HEK293 (cell line): ENCODE measurements at regions not wholly inside any gene's neighbourhood (a gene's known extent, or its start where the extent isn't known, plus 50 kb on each side); places are given as distances from the start of the nearest gene placed in this dataset.

Experiments
- CTCF ChIA-PET: fragments of 350-600 bp; formaldehyde crosslinking; extraction: SDS; loops from one replicate; lab custom pipeline; 2021; ENCODE audit warnings: antibody characterized with exemption; lab: Yijun Ruan, JAX
- POLR2A ChIA-PET: fragments of 300-600 bp; formaldehyde crosslinking; extraction: SDS; loops from one replicate; lab custom pipeline; 2020; ENCODE audit warnings: antibody characterized with exemption, inconsistent platforms; lab: Yijun Ruan, JAX
- H3K27ac ChIP-seq: fragments of 200-500 bp; sonication (Bioruptor generic); 2 replicates; pipeline ENCODE4 v1.5.1; 2014; ENCODE audit warnings: low read depth, low read length, control low read depth, inconsistent platforms; ENCODE audit errors: extremely low read depth
- H3K36me3 ChIP-seq, 2 experiments: fragments of 200-500 bp in 1 of 2; sonication (Bioruptor generic) in 1 of 2; 1 replicate in 1 of 2; 2 replicates in 1 of 2; pipeline ENCODE4 v1.5.1; 2014 to 2017; ENCODE audit warnings: inconsistent platforms in 2 of 2, low read length in 2 of 2; ENCODE audit not compliant: control insufficient read depth in 2 of 2, insufficient read depth in 1 of 2
- H3K4me1 ChIP-seq: fragments of 200-500 bp; sonication (Bioruptor generic); 2 replicates; pipeline ENCODE4 v1.5.1; 2014; ENCODE audit warnings: mild to moderate bottlenecking, low read length, inconsistent platforms; ENCODE audit not compliant: control insufficient read depth, insufficient read depth
- H3K4me3 ChIP-seq: 2 replicates; pipeline ENCODE4 v1.5.1; 2011; ENCODE audit warnings: low read depth, mild to moderate bottlenecking, control low read depth, low read length, moderate library complexity
- H3K9me3 ChIP-seq: fragments of 200-500 bp; sonication (Bioruptor generic); 2 replicates; pipeline ENCODE4 v1.5.1; 2014; ENCODE audit warnings: low read depth, low read length, inconsistent platforms; ENCODE audit not compliant: control insufficient read depth, insufficient read depth
- KLF8 ChIP-seq: fragments of 450-650 bp; formaldehyde crosslinking; IDR thresholded peaks from 2 replicates; pipeline ENCODE4 v1.5.1; 2016; ENCODE audit warnings: missing biosample characterization, missing genetic modification characterization
- PBX3 ChIP-seq: sonication (generic); formaldehyde crosslinking; IDR thresholded peaks from 2 replicates; pipeline ENCODE4 v1.8.1; 2022; ENCODE audit warnings: mild to moderate bottlenecking, moderate library complexity, missing genetic modification reagents
- SCRT2 ChIP-seq: fragments of 450-650 bp; formaldehyde crosslinking; IDR thresholded peaks from 2 replicates; pipeline ENCODE4 v1.5.1; 2016; ENCODE audit warnings: missing biosample characterization, missing genetic modification characterization
- TRIM28 ChIP-seq: IDR thresholded peaks from 2 replicates; pipeline ENCODE4 v1.6.1; 2011; ENCODE audit warnings: low read length, control low read depth, borderline replicate concordance
- WT1 ChIP-seq: fragments of 450-650 bp; formaldehyde crosslinking; IDR thresholded peaks from 2 replicates; pipeline ENCODE4 v1.5.1; 2016; ENCODE audit warnings: missing biosample characterization, missing genetic modification characterization
- ZBTB21 ChIP-seq: fragments of 450-650 bp; formaldehyde crosslinking; IDR thresholded peaks from 2 replicates; pipeline ENCODE4 v1.5.1; 2017; ENCODE audit warnings: missing biosample characterization, missing genetic modification characterization
- ZBTB8A ChIP-seq: fragments of 450-650 bp; formaldehyde crosslinking; IDR thresholded peaks from 2 replicates; pipeline ENCODE4 v1.5.1; 2016; ENCODE audit warnings: missing biosample characterization, missing genetic modification characterization
- ZNF157 ChIP-seq: fragments of 450-650 bp; formaldehyde crosslinking; IDR thresholded peaks from 2 replicates; pipeline ENCODE4 v1.5.1; 2016; ENCODE audit warnings: missing biosample characterization, missing genetic modification characterization
- ZNF184 ChIP-seq: fragments of 450-650 bp; IDR thresholded peaks from 2 replicates; pipeline ENCODE4 v1.5.1; 2018; ENCODE audit warnings: missing biosample characterization, mild to moderate bottlenecking, missing genetic modification characterization
- ZNF211 ChIP-seq: fragments of 450-650 bp; formaldehyde crosslinking; IDR thresholded peaks from 2 replicates; pipeline ENCODE4 v1.5.1; 2016; ENCODE audit warnings: low read depth, missing biosample characterization, missing genetic modification characterization
- ZNF24 ChIP-seq: fragments of 450-650 bp; formaldehyde crosslinking; IDR thresholded peaks from 2 replicates; pipeline ENCODE4 v1.5.1; 2016; ENCODE audit warnings: missing biosample characterization, missing genetic modification characterization
- ZNF341 ChIP-seq: fragments of 450-650 bp; formaldehyde crosslinking; IDR thresholded peaks from 2 replicates; pipeline ENCODE4; 2016; ENCODE audit warnings: low read depth, missing biosample characterization, missing genetic modification characterization
- ZNF394 ChIP-seq: fragments of 450-650 bp; formaldehyde crosslinking; IDR thresholded peaks from 2 replicates; pipeline ENCODE4 v1.5.1; 2016; ENCODE audit warnings: missing biosample characterization, missing genetic modification characterization, mild to moderate bottlenecking, moderate library complexity, borderline replicate concordance
- ZNF501 ChIP-seq: fragments of 450-650 bp; formaldehyde crosslinking; IDR thresholded peaks from 2 replicates; pipeline ENCODE4 v1.5.1; 2016; ENCODE audit warnings: missing biosample characterization, missing genetic modification characterization
- ZNF529 ChIP-seq: fragments of 450-650 bp; formaldehyde crosslinking; IDR thresholded peaks from 2 replicates; pipeline ENCODE4 v1.5.1; 2017; ENCODE audit warnings: missing genetic modification characterization, missing biosample characterization; ENCODE audit not compliant: insufficient replicate concordance
- ZNF561 ChIP-seq: fragments of 450-650 bp; IDR thresholded peaks from 2 replicates; pipeline ENCODE4 v1.5.1; 2018; ENCODE audit warnings: missing biosample characterization, missing genetic modification characterization, borderline replicate concordance
- ZNF596 ChIP-seq: fragments of 450-650 bp; IDR thresholded peaks from 2 replicates; pipeline ENCODE4 v1.5.0; 2018; ENCODE audit warnings: missing biosample characterization, mild to moderate bottlenecking, missing genetic modification characterization, moderate library complexity
- ZNF600 ChIP-seq: fragments of 450-650 bp; formaldehyde crosslinking; IDR thresholded peaks from 2 replicates; pipeline ENCODE4 v1.5.1; 2016; ENCODE audit warnings: missing biosample characterization, missing genetic modification characterization
- ZNF623 ChIP-seq: fragments of 450-650 bp; formaldehyde crosslinking; IDR thresholded peaks from 2 replicates; pipeline ENCODE4 v1.5.1; 2016; ENCODE audit warnings: missing biosample characterization, missing genetic modification characterization
- ZNF626 ChIP-seq: fragments of 450-650 bp; sonication (Bioruptor Pico); formaldehyde crosslinking; IDR thresholded peaks from 2 replicates; pipeline ENCODE4 v1.5.1; 2018; ENCODE audit warnings: missing biosample characterization, missing genetic modification characterization, inconsistent platforms
- ZNF629 ChIP-seq: fragments of 450-650 bp; formaldehyde crosslinking; IDR thresholded peaks from 2 replicates; pipeline ENCODE4 v1.5.1; 2017; ENCODE audit warnings: missing biosample characterization, missing genetic modification characterization
- ZNF670 ChIP-seq: fragments of 450-650 bp; formaldehyde crosslinking; IDR thresholded peaks from 2 replicates; pipeline ENCODE4 v1.5.1; 2016; ENCODE audit warnings: missing biosample characterization, missing genetic modification characterization, low read depth
- ZNF701 ChIP-seq: fragments of 450-650 bp; formaldehyde crosslinking; IDR thresholded peaks from 2 replicates; pipeline ENCODE4 v1.5.1; 2016; ENCODE audit warnings: missing biosample characterization, missing genetic modification characterization
- ZNF837 ChIP-seq: fragments of 450-650 bp; formaldehyde crosslinking; IDR thresholded peaks from 2 replicates; pipeline ENCODE4 v1.5.1; 2016; ENCODE audit warnings: missing biosample characterization, missing genetic modification characterization
- TF ChIP-seq, protein P1 (sequence below): fragments of 450-650 bp; formaldehyde crosslinking; IDR thresholded peaks from 2 replicates; pipeline ENCODE4 v1.5.1; 2016; ENCODE audit warnings: missing biosample characterization, missing genetic modification characterization, low read depth
- TF ChIP-seq, protein P2 (sequence below): fragments of 450-650 bp; formaldehyde crosslinking; IDR thresholded peaks from 2 replicates; pipeline ENCODE4 v1.5.1; 2017; ENCODE audit warnings: missing biosample characterization, missing genetic modification characterization
- TF ChIP-seq, protein P3 (sequence below): fragments of 450-650 bp; formaldehyde crosslinking; IDR thresholded peaks from 2 replicates; pipeline ENCODE4 v1.5.1; 2016; ENCODE audit warnings: missing biosample characterization, missing genetic modification characterization

GRCh38 chr4:20044502-20044911 lies 207.2 kb upstream of the SLIT2 start:
- CTCF ChIA-PET, result no interaction called here
- no peaks in the 10 kb centered on the region for H3K36me3 ChIP-seq
- peaks cover 5% of the 10 kb centered on the region; the same call in 1 of the 2 replicates for H3K4me1 ChIP-seq
- TF ChIP-seq ZBTB8A (tag by site-specific recombination), result no peak
- TF ChIP-seq, protein P1, sequence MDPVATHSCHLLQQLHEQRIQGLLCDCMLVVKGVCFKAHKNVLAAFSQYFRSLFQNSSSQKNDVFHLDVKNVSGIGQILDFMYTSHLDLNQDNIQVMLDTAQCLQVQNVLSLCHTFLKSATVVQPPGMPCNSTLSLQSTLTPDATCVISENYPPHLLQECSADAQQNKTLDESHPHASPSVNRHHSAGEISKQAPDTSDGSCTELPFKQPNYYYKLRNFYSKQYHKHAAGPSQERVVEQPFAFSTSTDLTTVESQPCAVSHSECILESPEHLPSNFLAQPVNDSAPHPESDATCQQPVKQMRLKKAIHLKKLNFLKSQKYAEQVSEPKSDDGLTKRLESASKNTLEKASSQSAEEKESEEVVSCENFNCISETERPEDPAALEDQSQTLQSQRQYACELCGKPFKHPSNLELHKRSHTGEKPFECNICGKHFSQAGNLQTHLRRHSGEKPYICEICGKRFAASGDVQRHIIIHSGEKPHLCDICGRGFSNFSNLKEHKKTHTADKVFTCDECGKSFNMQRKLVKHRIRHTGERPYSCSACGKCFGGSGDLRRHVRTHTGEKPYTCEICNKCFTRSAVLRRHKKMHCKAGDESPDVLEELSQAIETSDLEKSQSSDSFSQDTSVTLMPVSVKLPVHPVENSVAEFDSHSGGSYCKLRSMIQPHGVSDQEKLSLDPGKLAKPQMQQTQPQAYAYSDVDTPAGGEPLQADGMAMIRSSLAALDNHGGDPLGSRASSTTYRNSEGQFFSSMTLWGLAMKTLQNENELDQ (tag by site-specific recombination), result no peak
- TF ChIP-seq ZNF394 (tag by site-specific recombination), result no peak
- TF ChIP-seq ZNF561, result no peak
- TF ChIP-seq, protein P2, sequence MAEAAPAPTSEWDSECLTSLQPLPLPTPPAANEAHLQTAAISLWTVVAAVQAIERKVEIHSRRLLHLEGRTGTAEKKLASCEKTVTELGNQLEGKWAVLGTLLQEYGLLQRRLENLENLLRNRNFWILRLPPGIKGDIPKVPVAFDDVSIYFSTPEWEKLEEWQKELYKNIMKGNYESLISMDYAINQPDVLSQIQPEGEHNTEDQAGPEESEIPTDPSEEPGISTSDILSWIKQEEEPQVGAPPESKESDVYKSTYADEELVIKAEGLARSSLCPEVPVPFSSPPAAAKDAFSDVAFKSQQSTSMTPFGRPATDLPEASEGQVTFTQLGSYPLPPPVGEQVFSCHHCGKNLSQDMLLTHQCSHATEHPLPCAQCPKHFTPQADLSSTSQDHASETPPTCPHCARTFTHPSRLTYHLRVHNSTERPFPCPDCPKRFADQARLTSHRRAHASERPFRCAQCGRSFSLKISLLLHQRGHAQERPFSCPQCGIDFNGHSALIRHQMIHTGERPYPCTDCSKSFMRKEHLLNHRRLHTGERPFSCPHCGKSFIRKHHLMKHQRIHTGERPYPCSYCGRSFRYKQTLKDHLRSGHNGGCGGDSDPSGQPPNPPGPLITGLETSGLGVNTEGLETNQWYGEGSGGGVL, result no peak
- TF ChIP-seq ZNF24 (tag by site-specific recombination), result no peak
- TF ChIP-seq ZNF600 (tag by site-specific recombination), result no peak
- no peak for TF ChIP-seq ZNF341 (tag by site-specific recombination)
- no peak for TF ChIP-seq ZNF529
- no peak overlapping the region for H3K27ac ChIP-seq
- no peak overlapping the region for H3K4me3 ChIP-seq
- POLR2A ChIA-PET, result interaction anchor here (1.4 kb wide), 1 partner anchor 16 kb away, joined by 3 read pairs; no protein-coding TSS in a partner anchor
- H3K9me3 ChIP-seq, result no peaks in the 10 kb centered on the region

DNA sequence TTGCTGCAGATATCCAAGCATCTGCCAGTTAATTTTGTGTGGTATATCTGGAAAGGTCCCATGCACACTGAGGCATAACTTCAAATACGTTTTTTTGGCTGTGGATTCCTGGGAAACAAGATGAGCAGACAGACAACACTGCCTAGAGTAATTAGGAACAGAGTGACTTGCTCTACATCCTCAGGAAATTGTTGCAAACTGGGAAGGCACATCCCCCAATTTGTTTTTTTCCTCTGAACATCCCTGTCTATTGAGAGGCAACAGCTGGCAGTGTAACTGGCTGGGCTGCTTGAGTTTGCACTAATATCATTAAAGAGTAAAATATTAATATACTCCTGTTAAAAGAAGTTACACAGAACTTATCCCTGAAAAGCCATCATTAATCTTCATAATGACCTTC lies 207.7 kb upstream of the SLIT2 start:
- CTCF ChIA-PET, result no interaction called here
- TF ChIP-seq SCRT2 (no peak), ZNF670 (tag by site-specific recombination) (no peak), TRIM28 (no peak), ZNF623 (tag by site-specific recombination) (no peak), WT1 (tag by site-specific recombination) (no peak), ZNF501 (no peak), ZNF701 (no peak), ZNF837 (tag by site-specific recombination) (no peak)
- no peak overlapping the region for H3K4me3 ChIP-seq
- no peaks in the 10 kb centered on the region for H3K9me3 ChIP-seq
- POLR2A ChIA-PET, result interaction anchor here (1.4 kb wide), 1 partner anchor 17 kb away, joined by 3 read pairs; no protein-coding TSS in a partner anchor
- H3K36me3 ChIP-seq, result no peaks in the 10 kb centered on the region
- peaks cover 5% of the 10 kb centered on the region; the same call in 1 of the 2 replicates for H3K4me1 ChIP-seq
- no peak overlapping the region for H3K27ac ChIP-seq

DNA sequence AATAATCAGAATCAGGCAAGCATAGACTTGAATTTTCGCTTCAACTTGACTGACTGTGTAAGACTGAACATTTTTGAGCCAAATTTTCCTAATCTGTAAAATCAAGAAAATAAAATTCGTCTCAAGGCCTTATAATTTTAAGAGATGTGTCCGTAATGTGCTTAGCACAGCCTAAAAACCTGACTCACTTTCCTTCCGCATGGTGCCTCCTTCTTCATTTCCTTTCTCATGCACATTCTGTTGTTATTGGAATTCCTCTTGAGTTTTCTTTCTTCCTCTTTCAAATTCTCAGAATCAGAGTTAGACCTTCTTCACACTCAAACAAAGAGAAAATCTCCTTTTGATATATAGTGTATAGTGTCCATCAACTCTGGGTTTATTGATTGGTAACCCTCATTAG lies 208.9 kb upstream of the SLIT2 start:
- H3K4me1 ChIP-seq, result peaks cover 5% of the 10 kb centered on the region; the same call in 1 of the 2 replicates
- H3K27ac ChIP-seq, result no peak overlapping the region
- no peaks in the 10 kb centered on the region for H3K9me3 ChIP-seq
- H3K36me3 ChIP-seq, result no peaks in the 10 kb centered on the region
- no peak overlapping the region for H3K4me3 ChIP-seq
- ChIA-PET POLR2A (no interaction called here), CTCF (no interaction called here)
- TF ChIP-seq KLF8 (tag by site-specific recombination) (no peak), PBX3 (no peak), ZNF211 (tag by site-specific recombination) (no peak), ZNF184 (tag by site-specific recombination) (no peak), ZNF157 (no peak), ZNF626 (tag by site-specific recombination) (no peak), ZNF629 (no peak), ZNF596 (no peak), ZBTB21 (tag by site-specific recombination) (no peak)
- TF ChIP-seq, protein P3, sequence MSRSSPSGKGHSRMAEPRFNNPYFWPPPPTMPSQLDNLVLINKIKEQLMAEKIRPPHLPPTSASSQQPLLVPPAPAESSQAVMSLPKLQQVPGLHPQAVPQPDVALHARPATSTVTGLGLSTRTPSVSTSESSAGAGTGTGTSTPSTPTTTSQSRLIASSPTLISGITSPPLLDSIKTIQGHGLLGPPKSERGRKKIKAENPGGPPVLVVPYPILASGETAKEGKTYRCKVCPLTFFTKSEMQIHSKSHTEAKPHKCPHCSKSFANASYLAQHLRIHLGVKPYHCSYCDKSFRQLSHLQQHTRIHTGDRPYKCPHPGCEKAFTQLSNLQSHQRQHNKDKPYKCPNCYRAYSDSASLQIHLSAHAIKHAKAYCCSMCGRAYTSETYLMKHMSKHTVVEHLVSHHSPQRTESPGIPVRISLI (tag by site-specific recombination), result no peak
